ENCODE measurements at regions not wholly inside any gene's neighbourhood (a gene's known extent, or its start where the extent isn't known, plus 50 kb on each side); places are given as distances from the start of the nearest gene placed in this dataset.

DNA sequence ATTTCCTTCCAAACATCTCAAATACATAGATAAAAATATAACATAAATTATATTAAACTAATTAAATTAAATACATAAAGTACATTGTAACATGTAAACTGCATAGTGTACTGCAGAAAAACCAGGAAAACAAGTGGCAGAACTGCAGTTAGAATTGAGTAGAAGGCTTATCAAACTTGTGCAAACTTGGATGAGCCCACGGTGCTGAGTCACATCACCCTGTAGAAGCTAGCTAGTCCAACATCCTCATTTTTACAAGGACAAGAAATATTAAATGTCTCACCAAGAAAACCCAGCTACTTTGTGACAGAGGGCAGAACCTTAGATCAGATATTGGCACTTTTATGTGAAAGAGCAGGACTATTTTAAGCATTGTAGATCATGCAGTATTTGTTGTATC lies 807.9 kb upstream of the NUDT12 start:
- no peaks in the 10 kb centered on the region for H3K79me1 ChIP-seq (ENCODE audit: insufficient read depth, low read depth, low read length, poor library complexity, severe bottlenecking)
- no peak overlapping the region for H3K23ac ChIP-seq (ENCODE audit: insufficient read length, low read depth, low read length)
- no peak for DNase-seq
- no peak overlapping the region for H2BK20ac ChIP-seq (ENCODE audit: low read depth, low read length, poor library complexity, severe bottlenecking)
- no peak overlapping the region for H4K5ac ChIP-seq (ENCODE audit: insufficient read length, low read depth, low read length)
- no peak overlapping the region for H2AFZ ChIP-seq (ENCODE audit: low read length)
- no peaks in the 10 kb centered on the region for H3K4me1 Mint-ChIP-seq
- H2AK5ac ChIP-seq (ENCODE audit: insufficient read length, low read length): no peak overlapping the region
- no peaks in the 10 kb centered on the region for H3K79me2 ChIP-seq (ENCODE audit: insufficient read depth, low read length)
- H3K36me3 Mint-ChIP-seq (ENCODE audit: insufficient read depth in 1 of 3, low read depth in 3 of 3): no peaks in the 10 kb centered on the region
- H3K9ac ChIP-seq (ENCODE audit: extremely low read depth, insufficient read length, low read length): no peak overlapping the region
- H3K23me2 ChIP-seq (ENCODE audit: insufficient read length, low read depth, low read length, poor library complexity, severe bottlenecking): no peaks in the 10 kb centered on the region
- TF ChIP-seq, protein P1, sequence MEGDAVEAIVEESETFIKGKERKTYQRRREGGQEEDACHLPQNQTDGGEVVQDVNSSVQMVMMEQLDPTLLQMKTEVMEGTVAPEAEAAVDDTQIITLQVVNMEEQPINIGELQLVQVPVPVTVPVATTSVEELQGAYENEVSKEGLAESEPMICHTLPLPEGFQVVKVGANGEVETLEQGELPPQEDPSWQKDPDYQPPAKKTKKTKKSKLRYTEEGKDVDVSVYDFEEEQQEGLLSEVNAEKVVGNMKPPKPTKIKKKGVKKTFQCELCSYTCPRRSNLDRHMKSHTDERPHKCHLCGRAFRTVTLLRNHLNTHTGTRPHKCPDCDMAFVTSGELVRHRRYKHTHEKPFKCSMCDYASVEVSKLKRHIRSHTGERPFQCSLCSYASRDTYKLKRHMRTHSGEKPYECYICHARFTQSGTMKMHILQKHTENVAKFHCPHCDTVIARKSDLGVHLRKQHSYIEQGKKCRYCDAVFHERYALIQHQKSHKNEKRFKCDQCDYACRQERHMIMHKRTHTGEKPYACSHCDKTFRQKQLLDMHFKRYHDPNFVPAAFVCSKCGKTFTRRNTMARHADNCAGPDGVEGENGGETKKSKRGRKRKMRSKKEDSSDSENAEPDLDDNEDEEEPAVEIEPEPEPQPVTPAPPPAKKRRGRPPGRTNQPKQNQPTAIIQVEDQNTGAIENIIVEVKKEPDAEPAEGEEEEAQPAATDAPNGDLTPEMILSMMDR (conservative IDR thresholded peaks at IDR 0.05): no peak
- peaks cover 0 to 2% of the 10 kb centered on the region in 2 experiments; a peak in 2 of 5 replicates for H3K9me3 Mint-ChIP-seq
- no CpG with 5 or more reads among the region's 1 CpG for WGBS (ENCODE audit: extremely low coverage, insufficient read length, low lambda C conversion rate)
- no peak overlapping the region for H3K4me2 ChIP-seq (ENCODE audit: insufficient read depth, insufficient read length, low read length)
- H2BK12ac ChIP-seq (ENCODE audit: insufficient read length, low read depth, low read length): no peak overlapping the region
- H3K27me3 ChIP-seq (ENCODE audit: insufficient read depth, low read length): no peaks in the 10 kb centered on the region
- no peak overlapping the region for H2BK120ac ChIP-seq (ENCODE audit: low read depth, low read length, poor library complexity, severe bottlenecking)
- H3K4me3 Mint-ChIP-seq: no peak overlapping the region
- no peaks in the 10 kb centered on the region for H3K4me1 ChIP-seq (ENCODE audit: insufficient read depth, low read length)
- no peak overlapping the region for H2BK15ac ChIP-seq (ENCODE audit: low read depth, low read length)
- H3K27me3 Mint-ChIP-seq (ENCODE audit: low read depth): no peaks in the 10 kb centered on the region
- H3K56ac ChIP-seq (ENCODE audit: insufficient read length, low read depth, low read length): no peak overlapping the region
- H3K18ac ChIP-seq (ENCODE audit: insufficient read length, low read depth, low read length): no peak overlapping the region
- no peaks in the 10 kb centered on the region for H3K9me3 ChIP-seq (ENCODE audit: control insufficient read depth, low read depth, low read length)
- no peak overlapping the region for H3K27ac ChIP-seq (ENCODE audit: insufficient read length, low read depth, low read length)
- no peak overlapping the region for H3T11ph ChIP-seq (ENCODE audit: low read length)
- H2BK5ac ChIP-seq (ENCODE audit: insufficient read length, low read length): no peak overlapping the region
- no peak overlapping the region for H4K91ac ChIP-seq (ENCODE audit: insufficient read length, low read depth, low read length)
- no peak overlapping the region for H3K27ac Mint-ChIP-seq
- H4K20me1 ChIP-seq (ENCODE audit: control insufficient read depth, insufficient read depth, insufficient read length): no peaks in the 10 kb centered on the region
- no peak overlapping the region for H3K14ac ChIP-seq (ENCODE audit: insufficient read depth, low read length)
- H3K4ac ChIP-seq (ENCODE audit: low read depth, low read length): no peak overlapping the region
- H4K8ac ChIP-seq (replicated peaks; ENCODE audit: insufficient read length, low read depth, low read length): no peak overlapping the region
